Naive B cell (primary cell): ENCODE measurements at regions not wholly inside any gene's neighbourhood (a gene's known extent, or its start where the extent isn't known, plus 50 kb on each side); places are given as distances from the start of the nearest gene placed in this dataset.
A peak's percentile ranks its signal among the peaks of the same experiment; 100 is the strongest.

ENCODE experiments used
- ATAC-seq, 2 donors: fragments of 150-1000 bp; cut with Tn5 transposase; 2 replicates each; pipeline ENCODE4 v1.10.0; 2021; ENCODE audit warnings: low read depth in 2 of 2, mild to moderate bottlenecking in 2 of 2, moderate library complexity in 2 of 2
- DNase-seq: peaks from one replicate; pipeline ENCODE4 v3.0.0; 2022
- H3K27ac Mint-ChIP-seq, 6 donors: one replicate each; pipeline ENCODE4 v1.8.0; 2020 to 2022; ENCODE audit warnings: mild to moderate bottlenecking in 6 of 6, mixed read lengths in 6 of 6, moderate library complexity in 5 of 6, inconsistent platforms in 2 of 6
- H3K27me3 Mint-ChIP-seq, 3 donors: one replicate each; pipeline ENCODE4 v1.8.0; 2021 to 2022; ENCODE audit warnings: mixed read lengths in 3 of 3, mild to moderate bottlenecking in 1 of 3
- H3K36me3 Mint-ChIP-seq, 2 donors: one replicate each; pipeline ENCODE4 v1.8.0; 2020 to 2022; ENCODE audit warnings: mixed read lengths in 2 of 2, inconsistent platforms in 1 of 2, mild to moderate bottlenecking in 1 of 2
- H3K4me1 Mint-ChIP-seq, 3 donors: one replicate each; pipeline ENCODE4 v1.8.0; 2020 to 2022; ENCODE audit warnings: mixed read lengths in 3 of 3, inconsistent platforms in 1 of 3, mild to moderate bottlenecking in 1 of 3, moderate library complexity in 1 of 3
- H3K4me3 Mint-ChIP-seq, 8 donors: one replicate each; pipeline ENCODE4 v1.8.0; 2020 to 2022; ENCODE audit warnings: mild to moderate bottlenecking in 8 of 8, mixed read lengths in 8 of 8, moderate library complexity in 8 of 8, inconsistent platforms in 2 of 8
- H3K9me3 Mint-ChIP-seq, 7 donors: one replicate each; pipeline ENCODE4 v1.8.0; 2020 to 2022; ENCODE audit warnings: mixed read lengths in 7 of 7, mild to moderate bottlenecking in 5 of 7, inconsistent platforms in 2 of 7, moderate library complexity in 1 of 7

DNA sequence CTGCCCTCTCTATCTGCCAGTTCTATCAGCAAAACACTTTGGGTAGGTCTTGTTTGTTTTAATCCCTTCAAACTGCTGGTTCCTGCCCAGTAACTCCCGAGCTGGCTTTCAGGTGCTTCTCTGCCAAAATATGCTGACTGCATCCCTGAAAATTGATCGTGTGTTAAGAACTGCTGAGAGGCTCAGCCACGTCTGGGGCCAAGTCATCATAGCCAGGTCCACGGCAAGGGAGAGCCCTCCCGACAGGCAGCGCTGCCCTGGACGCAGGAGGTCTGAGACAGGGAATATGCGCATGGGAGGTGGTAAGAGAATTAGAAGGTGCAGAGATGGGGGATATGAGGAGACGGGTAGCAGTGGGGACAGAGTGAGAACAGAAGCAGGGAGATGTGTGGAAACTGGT is 179.7 kb upstream of the TOPAZ1 start:
- DNase-seq (no peak), ATAC-seq (no peak)
- Mint-ChIP-seq H3K27ac (no peak overlapping the region), H3K27me3 (peaks cover 8 to 29% (median 19%) of the 10 kb centered on the region in 3 donors), H3K36me3 (no peaks in the 10 kb centered on the region), H3K4me3 (no peak overlapping the region), H3K4me1 (peaks cover 20 to 40% (median 22%) of the 10 kb centered on the region in 3 donors), H3K9me3 (no peaks in the 10 kb centered on the region)

DNA sequence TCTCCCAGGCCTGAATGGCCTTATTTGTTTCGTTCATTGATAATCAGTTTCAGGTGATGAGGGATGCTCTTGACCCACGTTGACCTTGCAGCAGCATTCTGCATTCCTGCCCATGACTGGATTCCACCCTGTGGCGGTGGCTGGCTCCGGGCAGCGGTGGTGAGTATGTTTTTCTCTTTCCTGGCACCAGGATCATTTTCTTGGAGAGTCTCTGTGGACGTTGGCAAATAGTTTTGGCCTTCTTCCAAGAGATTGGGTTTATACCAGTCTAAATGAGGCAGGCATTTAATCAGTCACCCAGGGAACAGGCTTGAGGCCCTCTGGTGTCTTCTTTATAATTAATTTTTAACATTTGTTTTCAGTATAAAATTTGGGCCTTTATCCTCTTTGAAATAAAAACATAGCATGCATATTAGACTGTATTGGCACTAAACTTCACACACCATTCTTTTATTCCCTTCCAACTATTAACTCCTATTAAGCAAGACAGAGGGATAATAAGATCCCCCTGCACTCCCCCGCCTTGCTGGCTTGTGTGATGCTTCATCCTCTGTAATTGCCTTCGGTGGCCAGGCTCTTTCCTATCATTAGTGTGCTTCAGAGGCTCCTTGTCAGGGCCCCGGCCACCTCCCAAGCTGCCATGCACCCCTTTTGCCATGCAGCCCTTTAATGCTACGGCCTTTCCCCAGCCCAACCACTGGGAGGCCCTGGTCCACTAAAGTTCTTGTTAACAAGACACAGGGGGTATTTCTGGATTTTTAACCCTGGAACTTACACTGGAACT is 176.2 kb upstream of the TOPAZ1 start:
- ATAC-seq = no peak
- peaks cover 15 to 41% (median 34%) of the 10 kb centered on the region in 3 donors for H3K27me3 Mint-ChIP-seq
- no peaks in the 10 kb centered on the region for H3K9me3 Mint-ChIP-seq
- H3K4me1 Mint-ChIP-seq = peaks cover 0 to 6% (median 0%) of the 10 kb centered on the region in 3 donors
- peak overlapping the region in 1 of 6 donors; percentile 11 for H3K27ac Mint-ChIP-seq
- DNase-seq = no peak
- H3K4me3 Mint-ChIP-seq = no peak overlapping the region
- H3K36me3 Mint-ChIP-seq = no peaks in the 10 kb centered on the region

DNA sequence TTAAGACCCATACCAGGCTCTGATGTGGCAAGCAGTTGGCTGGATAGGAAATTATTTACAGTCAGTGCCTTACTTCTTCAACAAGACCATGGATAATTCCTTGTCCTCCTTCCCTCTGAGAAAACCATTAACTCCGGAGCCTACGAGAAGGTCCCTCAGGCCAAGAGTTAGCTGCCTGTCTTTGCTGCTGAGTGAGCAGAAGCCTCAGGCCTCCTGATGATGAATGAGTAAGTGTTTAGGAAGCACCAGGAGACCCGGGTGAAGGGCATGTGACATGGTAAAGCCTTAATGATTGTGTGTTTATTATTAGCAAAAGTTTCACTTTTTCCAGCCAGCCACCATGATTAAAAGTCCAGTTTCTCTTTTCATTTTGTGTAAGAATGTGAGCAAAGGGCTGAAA is 174.9 kb upstream of the TOPAZ1 start:
- no peak overlapping the region for H3K27ac Mint-ChIP-seq
- H3K4me3 Mint-ChIP-seq = no peak overlapping the region
- no peaks in the 10 kb centered on the region for H3K9me3 Mint-ChIP-seq
- H3K4me1 Mint-ChIP-seq = no peaks in the 10 kb centered on the region
- ATAC-seq (no peak), DNase-seq (no peak)
- H3K27me3 Mint-ChIP-seq = peaks cover 15 to 44% (median 36%) of the 10 kb centered on the region in 3 donors
- no peaks in the 10 kb centered on the region for H3K36me3 Mint-ChIP-seq

DNA sequence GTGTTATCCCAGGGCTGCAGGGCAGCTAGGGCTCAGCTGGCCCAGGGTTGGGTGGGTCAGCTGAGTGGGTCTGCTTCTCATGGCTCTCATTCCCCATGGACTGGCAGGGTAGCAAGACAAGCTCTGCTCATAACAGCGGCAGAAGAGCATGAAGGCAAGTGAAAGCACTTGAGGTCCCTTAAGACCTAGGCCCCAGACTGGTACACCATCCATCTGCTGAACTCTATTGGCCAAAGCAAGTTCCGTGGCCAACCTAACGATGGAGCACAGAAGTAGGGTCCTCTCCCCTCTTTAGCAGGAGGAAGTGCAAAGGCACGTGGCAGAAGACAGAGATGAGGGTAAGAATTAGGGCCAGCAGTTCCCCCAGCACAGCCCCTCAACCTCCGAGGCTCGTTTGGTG is 174.3 kb upstream of the TOPAZ1 start:
- ATAC-seq (no peak), DNase-seq (no peak)
- no peaks in the 10 kb centered on the region for H3K36me3 Mint-ChIP-seq
- H3K27me3 Mint-ChIP-seq = peaks cover 15 to 38% (median 33%) of the 10 kb centered on the region in 3 donors
- no peaks in the 10 kb centered on the region for H3K4me1 Mint-ChIP-seq
- no peak overlapping the region for H3K27ac Mint-ChIP-seq
- H3K4me3 Mint-ChIP-seq = no peak overlapping the region
- H3K9me3 Mint-ChIP-seq = no peaks in the 10 kb centered on the region

DNA sequence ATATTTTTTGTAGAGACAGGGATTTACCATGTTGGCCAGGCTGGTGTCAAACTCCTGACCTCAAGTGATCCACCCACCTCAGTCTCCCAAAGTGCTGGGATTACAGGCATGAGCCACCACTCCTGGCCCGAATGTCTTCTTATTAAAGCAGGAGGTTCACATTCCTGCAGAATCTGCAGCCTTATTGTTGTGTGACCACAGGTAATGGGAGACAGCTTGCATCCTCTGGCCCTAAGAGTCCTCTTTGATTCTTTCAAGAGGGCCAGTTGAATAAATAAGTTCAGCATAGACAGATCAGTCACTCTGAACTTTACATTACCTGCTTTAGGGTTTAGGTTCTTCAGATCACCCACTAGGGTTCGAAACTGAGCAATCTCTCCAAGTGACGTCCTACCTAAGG is 172.9 kb upstream of the TOPAZ1 start:
- Mint-ChIP-seq H3K27ac (no peak overlapping the region), H3K4me3 (no peak overlapping the region), H3K9me3 (no peaks in the 10 kb centered on the region), H3K4me1 (no peaks in the 10 kb centered on the region), H3K27me3 (peaks cover 11 to 38% (median 25%) of the 10 kb centered on the region in 3 donors), H3K36me3 (no peaks in the 10 kb centered on the region)
- ATAC-seq (no peak), DNase-seq (no peak)

DNA sequence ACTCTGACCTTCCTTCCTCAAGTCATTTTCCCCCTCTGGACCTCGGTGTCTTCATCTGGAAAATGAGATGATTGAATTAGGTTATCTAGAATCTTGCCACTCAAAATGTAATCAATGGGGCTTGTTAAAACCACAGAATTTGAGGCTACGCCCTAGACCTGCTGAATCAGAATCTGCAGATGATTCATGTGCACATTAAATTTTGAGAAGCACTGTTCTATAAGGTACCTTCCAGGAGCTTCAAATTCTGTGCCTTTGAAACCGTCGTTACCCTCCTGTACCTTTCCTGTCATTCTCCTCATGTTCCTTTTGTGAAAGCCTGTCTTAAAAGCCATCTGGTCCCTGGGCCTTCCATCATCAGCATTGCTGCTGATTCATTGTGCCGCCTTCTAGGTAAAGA is 172.4 kb upstream of the TOPAZ1 start:
- H3K36me3 Mint-ChIP-seq = no peaks in the 10 kb centered on the region

DNA sequence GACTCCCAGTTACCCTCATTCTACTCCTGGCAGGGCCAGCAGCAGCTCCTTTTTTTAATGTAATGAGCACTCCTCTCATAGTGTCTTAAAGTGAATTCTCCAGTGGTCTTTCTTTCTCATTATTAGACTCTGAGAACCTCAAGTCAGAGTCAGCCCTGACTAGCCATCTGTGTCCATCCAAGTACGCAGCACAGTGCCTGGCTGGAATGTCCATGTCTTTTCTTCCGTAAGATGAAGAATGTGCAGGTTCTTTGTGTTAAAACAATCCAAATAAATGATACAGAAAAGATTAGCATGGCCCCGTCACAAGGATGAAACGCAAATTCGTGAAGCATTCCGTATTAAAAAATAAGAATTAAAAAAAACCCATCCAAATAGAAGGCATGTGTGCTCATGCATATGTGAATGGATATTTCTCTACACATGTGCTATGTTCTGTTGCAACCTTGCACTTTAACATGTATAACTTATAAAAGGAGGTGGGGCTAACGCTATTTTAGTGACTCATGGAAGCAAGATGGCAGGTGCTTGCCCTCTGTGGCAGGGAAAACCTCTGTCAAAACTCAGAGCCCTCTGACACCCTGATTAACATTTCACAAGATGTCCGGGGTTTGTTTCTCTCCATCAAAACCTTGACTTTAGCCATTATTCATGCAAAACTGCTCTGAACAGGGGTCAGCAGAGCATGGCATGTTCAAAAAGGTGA is 170.7 kb upstream of the TOPAZ1 start:
- DNase-seq (no peak), ATAC-seq (no peak)
- H3K27ac Mint-ChIP-seq = no peak overlapping the region
- H3K36me3 Mint-ChIP-seq = no peaks in the 10 kb centered on the region
- H3K27me3 Mint-ChIP-seq = peaks cover 19 to 50% (median 37%) of the 10 kb centered on the region in 3 donors
- H3K4me3 Mint-ChIP-seq = no peak overlapping the region
- H3K4me1 Mint-ChIP-seq = peaks cover 0 to 3% (median 0%) of the 10 kb centered on the region in 3 donors
- no peaks in the 10 kb centered on the region for H3K9me3 Mint-ChIP-seq

More for the DNA sequence above, 172.4 kb upstream of the TOPAZ1 start:
- DNase-seq = no peak
- H3K4me3 Mint-ChIP-seq = no peak overlapping the region
- H3K9me3 Mint-ChIP-seq = no peaks in the 10 kb centered on the region
- H3K4me1 Mint-ChIP-seq = no peaks in the 10 kb centered on the region
- H3K27me3 Mint-ChIP-seq = peaks cover 14 to 41% (median 22%) of the 10 kb centered on the region in 3 donors
- ATAC-seq = no peak
- H3K27ac Mint-ChIP-seq = no peak overlapping the region

DNA sequence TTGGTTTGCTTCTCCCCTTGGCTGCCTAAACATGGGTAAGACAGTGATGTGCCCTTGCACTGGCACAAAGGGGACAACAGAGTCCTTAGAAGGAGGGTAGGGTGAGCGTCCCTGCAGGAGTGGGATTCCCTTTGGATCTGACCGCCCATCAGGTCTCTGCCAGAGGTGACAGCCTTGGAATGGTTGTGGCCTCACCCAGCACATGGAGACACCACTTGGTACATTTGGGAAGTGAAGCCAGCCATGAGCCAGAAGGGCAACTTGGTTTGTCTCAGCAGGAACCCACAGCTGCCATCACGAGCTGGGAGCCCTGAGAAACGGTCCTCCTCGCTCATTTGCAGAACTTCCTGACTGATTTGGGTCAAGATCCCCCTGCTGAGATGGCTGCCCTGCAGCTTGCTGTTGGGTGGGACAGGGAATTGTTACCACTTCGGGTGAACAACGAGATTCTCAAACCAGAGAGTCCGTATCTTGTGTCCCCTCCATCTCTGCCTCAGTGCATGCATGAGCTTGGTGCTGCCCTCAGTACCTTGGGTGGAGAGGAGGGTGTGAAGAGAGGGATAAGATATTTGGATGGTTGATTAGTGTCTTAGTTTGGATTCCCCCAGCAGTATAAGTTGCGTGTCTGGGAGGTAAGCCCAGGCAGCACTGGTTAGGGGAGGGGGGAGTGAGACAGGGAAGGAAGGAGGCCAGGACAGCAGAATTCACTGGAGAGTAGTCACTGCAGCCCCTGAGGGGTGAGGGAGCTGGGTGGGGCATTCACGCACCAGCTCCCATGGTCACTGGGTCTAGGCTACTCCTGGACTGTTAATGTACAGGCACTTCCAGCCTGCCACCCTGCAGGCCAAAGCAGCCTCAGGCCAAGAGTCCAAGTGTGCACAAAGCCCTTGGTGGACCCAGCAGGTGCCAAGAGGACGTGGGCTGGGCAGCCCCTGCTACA is 168.8 kb upstream of the TOPAZ1 start:
- peak overlapping the region in 1 of 6 donors; percentile 27 for H3K27ac Mint-ChIP-seq
- DNase-seq = no peak
- ATAC-seq = no peak

DNA sequence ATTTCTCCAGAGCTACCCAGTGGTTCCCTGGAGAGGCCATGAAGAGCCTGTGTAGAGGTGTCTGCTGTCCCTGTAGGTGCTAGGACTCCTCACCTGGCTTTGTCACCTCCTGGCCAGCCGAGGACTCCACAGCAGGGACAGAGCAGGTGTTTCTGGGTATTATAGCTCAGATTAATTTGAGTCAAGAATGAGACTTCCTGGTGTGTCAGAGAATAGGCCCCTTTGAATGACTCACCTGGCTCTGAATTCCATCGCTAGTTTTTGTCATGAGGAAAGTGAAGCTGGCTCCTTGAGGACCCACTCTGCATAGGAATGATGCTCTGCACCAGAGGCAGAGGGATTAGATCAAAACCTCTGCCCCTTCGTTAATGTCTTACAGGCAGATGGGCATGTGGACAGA is 167.5 kb upstream of the TOPAZ1 start:
- DNase-seq (no peak), ATAC-seq (no peak)
- H3K4me3 Mint-ChIP-seq = no peak overlapping the region
- H3K36me3 Mint-ChIP-seq = no peaks in the 10 kb centered on the region
- H3K27ac Mint-ChIP-seq = no peak overlapping the region
- peaks cover 19 to 41% (median 33%) of the 10 kb centered on the region in 3 donors for H3K27me3 Mint-ChIP-seq
- peaks cover 3 to 14% (median 3%) of the 10 kb centered on the region in 3 donors for H3K4me1 Mint-ChIP-seq
- H3K9me3 Mint-ChIP-seq = no peaks in the 10 kb centered on the region

More for the DNA sequence above, 168.8 kb upstream of the TOPAZ1 start:
- H3K4me1 Mint-ChIP-seq = peaks cover 0 to 14% (median 3%) of the 10 kb centered on the region in 3 donors
- no peaks in the 10 kb centered on the region for H3K9me3 Mint-ChIP-seq
- no peak overlapping the region for H3K4me3 Mint-ChIP-seq
- H3K36me3 Mint-ChIP-seq = no peaks in the 10 kb centered on the region
- H3K27me3 Mint-ChIP-seq = peaks cover 19 to 46% (median 37%) of the 10 kb centered on the region in 3 donors

DNA sequence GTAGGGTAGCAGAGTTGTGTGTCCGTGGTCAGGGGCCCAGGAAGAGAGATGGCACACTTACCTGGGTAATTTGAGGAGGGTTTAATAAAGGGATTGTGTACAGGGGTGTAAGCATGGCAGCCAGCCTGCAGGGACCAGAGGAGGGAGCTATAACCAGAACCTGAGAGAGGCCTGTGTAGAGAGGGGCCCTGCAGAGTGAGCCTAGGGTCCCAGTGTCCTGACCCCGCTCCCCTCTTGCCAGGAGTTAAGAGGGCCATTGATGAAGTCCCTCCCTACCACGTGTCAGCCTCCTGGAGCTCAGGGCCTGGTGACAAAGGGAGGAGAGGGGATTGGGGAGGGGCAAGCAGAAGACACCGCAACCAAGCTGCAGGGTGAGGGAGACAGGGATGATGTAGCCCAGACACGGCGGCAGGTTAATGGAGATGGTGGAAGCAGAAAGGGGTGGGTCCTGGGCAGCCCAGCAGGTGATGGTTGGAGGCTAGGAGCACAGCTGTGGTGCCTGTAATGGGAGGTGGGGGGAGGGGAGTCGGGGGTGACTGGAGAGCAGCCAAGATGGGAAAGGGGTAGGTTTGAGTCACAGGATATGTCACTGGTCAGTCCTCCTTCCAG is 165.4 kb upstream of the TOPAZ1 start:
- Mint-ChIP-seq H3K4me3 (no peak overlapping the region), H3K27ac (peak overlapping the region in 2 of 6 donors; percentile 53 to 61)

DNA sequence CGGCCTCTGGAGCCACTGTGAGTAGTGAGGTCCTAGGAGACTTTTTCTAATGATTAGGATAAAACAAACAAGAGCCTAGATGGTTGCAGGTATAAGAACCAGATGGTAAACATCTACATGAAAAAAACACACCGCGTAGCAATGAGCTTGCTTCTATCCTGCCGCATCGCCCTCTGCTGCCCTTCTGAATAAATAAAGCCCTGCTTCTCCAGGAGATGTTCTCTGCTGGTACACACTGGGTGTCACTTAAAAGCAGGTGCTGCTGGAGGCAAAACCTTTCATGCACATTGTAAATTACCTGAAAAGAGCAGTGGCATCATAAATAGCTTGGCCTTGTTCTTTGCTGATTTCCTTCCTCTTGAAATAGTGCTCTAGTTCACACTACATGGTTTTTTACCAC is 164.4 kb upstream of the TOPAZ1 start:
- Mint-ChIP-seq H3K27ac (peak overlapping the region in 2 of 6 donors; percentile 26 to 46), H3K4me3 (no peak overlapping the region), H3K27me3 (peaks cover 15 to 33% (median 24%) of the 10 kb centered on the region in 3 donors), H3K4me1 (peaks cover 3 to 14% (median 4%) of the 10 kb centered on the region in 3 donors), H3K36me3 (no peaks in the 10 kb centered on the region), H3K9me3 (no peaks in the 10 kb centered on the region)
- no peak for ATAC-seq
- DNase-seq = no peak

More for the DNA sequence above, 165.4 kb upstream of the TOPAZ1 start:
- Mint-ChIP-seq H3K9me3 (no peaks in the 10 kb centered on the region), H3K36me3 (no peaks in the 10 kb centered on the region), H3K4me1 (peaks cover 3 to 14% (median 4%) of the 10 kb centered on the region in 3 donors), H3K27me3 (peaks cover 15 to 34% (median 24%) of the 10 kb centered on the region in 3 donors)
- DNase-seq (no peak), ATAC-seq (no peak)

DNA sequence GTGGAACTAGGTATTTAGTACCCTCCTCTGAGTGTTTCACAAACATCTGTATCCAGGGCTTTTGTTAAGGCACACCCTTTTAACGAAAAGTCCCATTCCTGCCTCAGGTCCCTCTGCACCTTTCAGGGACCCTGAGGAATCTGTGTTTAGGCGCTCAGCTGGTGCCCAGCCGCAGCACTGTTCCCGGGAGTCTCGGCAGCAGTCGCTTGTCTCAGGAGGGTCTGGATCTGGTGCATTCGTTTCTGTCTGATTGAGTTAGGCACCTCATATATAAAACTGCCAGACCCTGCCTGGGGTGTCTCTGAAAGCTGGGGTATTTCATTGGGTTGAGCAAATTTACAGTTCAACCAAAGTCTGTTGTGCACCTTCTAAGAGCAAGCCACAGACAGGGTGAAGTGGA is 162.8 kb upstream of the TOPAZ1 start:
- no peaks in the 10 kb centered on the region for H3K36me3 Mint-ChIP-seq
- peak overlapping the region in 1 of 6 donors; percentile 10 for H3K27ac Mint-ChIP-seq
- H3K4me1 Mint-ChIP-seq = peaks cover 3 to 14% (median 4%) of the 10 kb centered on the region in 3 donors
- no peaks in the 10 kb centered on the region for H3K9me3 Mint-ChIP-seq
- no peak overlapping the region for H3K4me3 Mint-ChIP-seq
- no peak for ATAC-seq
- no peak for DNase-seq
- H3K27me3 Mint-ChIP-seq = peaks cover 13 to 24% (median 18%) of the 10 kb centered on the region in 3 donors

DNA sequence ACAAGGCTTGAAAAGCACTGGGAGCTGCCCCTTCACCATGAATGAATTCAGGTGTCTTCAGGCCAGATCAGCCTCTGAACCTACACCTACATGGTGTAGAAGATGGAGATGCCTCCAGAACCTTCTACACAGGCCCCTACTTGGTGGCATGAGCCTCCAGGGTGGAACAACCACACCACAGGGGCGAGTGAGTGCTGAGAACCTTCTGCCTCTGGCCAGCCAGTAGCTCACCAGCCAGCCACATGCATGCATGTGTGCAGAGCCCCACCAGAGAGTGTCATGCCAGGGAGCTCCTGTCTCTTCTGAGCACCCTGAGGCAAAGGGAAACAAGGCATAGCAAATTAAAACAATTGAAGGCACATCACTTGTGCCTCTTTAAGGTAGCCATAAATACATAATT is 161.8 kb upstream of the TOPAZ1 start:
- H3K4me1 Mint-ChIP-seq = peaks cover 3 to 14% (median 4%) of the 10 kb centered on the region in 3 donors
- DNase-seq (no peak), ATAC-seq (no peak)
- peaks cover 4 to 15% (median 12%) of the 10 kb centered on the region in 3 donors for H3K27me3 Mint-ChIP-seq
- H3K27ac Mint-ChIP-seq = no peak overlapping the region
- no peaks in the 10 kb centered on the region for H3K9me3 Mint-ChIP-seq
- H3K36me3 Mint-ChIP-seq = no peaks in the 10 kb centered on the region
- no peak overlapping the region for H3K4me3 Mint-ChIP-seq
